ENCODE measurements at regions not wholly inside any gene's neighbourhood (a gene's known extent, or its start where the extent isn't known, plus 50 kb on each side); places are given as distances from the start of the nearest gene placed in this dataset.
A peak's percentile ranks its signal among the peaks of the same experiment; 100 is the strongest.
"Not testable (repeated sequence)": the region's sequence is repeated elsewhere in the genome, so short reads cannot be mapped to it uniquely, and the experiment has no call there.

- Histone ChIP-seq H3K36me3 (replicated peaks; ENCODE audit: insufficient read depth, low read depth) (no peaks in the 10 kb centered on the region), H3K4me3 (no peak overlapping the region), H4K20me1 (ENCODE audit: insufficient read depth, poor library complexity, severe bottlenecking) (no peaks in the 10 kb centered on the region), H3K27me3 (no peaks in the 10 kb centered on the region), H2AFZ (no peak overlapping the region), H3K4me1 (ENCODE audit: insufficient read depth) (no peaks in the 10 kb centered on the region), H3K9me3 (ENCODE audit: low read depth) (no peaks in the 10 kb centered on the region), H3K4me2 (no peak overlapping the region), H3K9me2 (replicated peaks; ENCODE audit: insufficient read depth) (no peaks in the 10 kb centered on the region), H3K79me2 (no peaks in the 10 kb centered on the region), H3K27ac (no peak overlapping the region)
- DNase-seq (ENCODE audit: low spot score): no peak
- TF ChIP-seq EZH2 (IDR thresholded peaks at IDR 0.05; ENCODE audit: borderline replicate concordance) (no peak), EZH2phosphoT487 (IDR thresholded peaks at IDR 0.05; ENCODE audit: low read depth, severe bottlenecking, unreplicated experiment) (no peak), CTCF (IDR thresholded peaks at IDR 0.05; ENCODE audit: poor library complexity) (no peak)
- 82% methylated on average over 2 of the region's 2 CpGs for whole genome bisulfite sequencing (ENCODE audit: low lambda C conversion rate, missing lambda C conversion rate)
Observed at GRCh38 chr1:116847190-116847589, 62.5 kb upstream of the PTGFRN start.

GRCh38 chr1:116847688-116848531, 61.8 kb upstream of the PTGFRN start:
- H3K27me3 ChIP-seq: no peaks in the 10 kb centered on the region
- 79% methylated on average over 13 of the region's 13 CpGs for WGBS (ENCODE audit: low lambda C conversion rate, missing lambda C conversion rate)
- no peak overlapping the region for H3K4me2 ChIP-seq
- H3K36me3 ChIP-seq (replicated peaks; ENCODE audit: insufficient read depth, low read depth): no peaks in the 10 kb centered on the region
- no peak overlapping the region for H2AFZ ChIP-seq
- H3K4me3 ChIP-seq: no peak overlapping the region
- peaks cover 7% of the 10 kb centered on the region for H3K4me1 ChIP-seq (ENCODE audit: insufficient read depth)
- TF ChIP-seq EZH2phosphoT487 (IDR thresholded peaks at IDR 0.05; ENCODE audit: low read depth, severe bottlenecking, unreplicated experiment): no peak
- TF ChIP-seq CTCF (IDR thresholded peaks at IDR 0.05; ENCODE audit: poor library complexity): no peak
- no peak for TF ChIP-seq EZH2 (IDR thresholded peaks at IDR 0.05; ENCODE audit: borderline replicate concordance)
- no peaks in the 10 kb centered on the region for H3K9me3 ChIP-seq (ENCODE audit: low read depth)
- H3K27ac ChIP-seq: peak overlapping the region; percentile 24
- H3K79me2 ChIP-seq: no peaks in the 10 kb centered on the region
- DNase-seq (ENCODE audit: low spot score): no peak
- H3K9me2 ChIP-seq (replicated peaks; ENCODE audit: insufficient read depth): no peaks in the 10 kb centered on the region
- no peaks in the 10 kb centered on the region for H4K20me1 ChIP-seq (ENCODE audit: insufficient read depth, poor library complexity, severe bottlenecking)

DNA sequence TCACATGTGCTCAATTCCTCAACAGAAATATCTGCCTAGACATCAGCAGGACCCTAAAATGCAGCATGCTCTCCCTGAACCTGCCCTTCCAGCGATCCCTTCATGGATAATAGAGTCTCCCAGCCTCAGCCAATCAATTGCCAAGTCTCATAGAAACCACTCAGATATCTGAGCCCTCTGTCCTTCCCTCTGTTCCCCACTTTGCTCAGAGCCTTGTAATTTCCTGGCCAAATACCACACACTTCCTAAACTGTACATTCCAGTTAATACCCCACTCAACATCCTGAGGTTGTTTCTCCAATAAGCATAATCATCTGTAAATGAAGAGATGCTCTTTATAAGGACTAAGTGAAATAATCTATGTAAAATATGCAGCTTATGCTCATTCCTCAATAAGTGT, 59.3 kb upstream of the PTGFRN start:
- Histone ChIP-seq H4K20me1 (ENCODE audit: insufficient read depth, poor library complexity, severe bottlenecking) (no peaks in the 10 kb centered on the region), H3K4me2 (no peak overlapping the region), H3K4me1 (ENCODE audit: insufficient read depth) (peaks cover 30% of the 10 kb centered on the region), H3K27me3 (no peaks in the 10 kb centered on the region), H3K9me3 (ENCODE audit: low read depth) (no peaks in the 10 kb centered on the region), H3K27ac (no peak overlapping the region), H3K4me3 (no peak overlapping the region), H3K36me3 (replicated peaks; ENCODE audit: insufficient read depth, low read depth) (no peaks in the 10 kb centered on the region), H3K79me2 (no peaks in the 10 kb centered on the region), H3K9me2 (replicated peaks; ENCODE audit: insufficient read depth) (no peaks in the 10 kb centered on the region), H2AFZ (no peak overlapping the region)
- WGBS (ENCODE audit: low lambda C conversion rate, missing lambda C conversion rate): 87% methylated on average over 1 of the region's 1 CpG
- no peak for TF ChIP-seq CTCF (IDR thresholded peaks at IDR 0.05; ENCODE audit: poor library complexity)
- TF ChIP-seq EZH2 (IDR thresholded peaks at IDR 0.05; ENCODE audit: borderline replicate concordance): no peak
- no peak for TF ChIP-seq EZH2phosphoT487 (IDR thresholded peaks at IDR 0.05; ENCODE audit: low read depth, severe bottlenecking, unreplicated experiment)
- DNase-seq (ENCODE audit: low spot score): no peak

GRCh38 chr1:116851189-116851588, 58.5 kb upstream of the PTGFRN start:
- H3K4me3 ChIP-seq; H4K20me1 ChIP-seq (ENCODE audit: insufficient read depth, poor library complexity, severe bottlenecking); H3K27ac ChIP-seq; H3K27me3 ChIP-seq; H3K36me3 ChIP-seq (replicated peaks; ENCODE audit: insufficient read depth, low read depth); DNase-seq (ENCODE audit: low spot score); H3K79me2 ChIP-seq; H3K9me2 ChIP-seq (replicated peaks; ENCODE audit: insufficient read depth); H3K4me2 ChIP-seq; H2AFZ ChIP-seq; H3K9me3 ChIP-seq (ENCODE audit: low read depth): not testable (repeated sequence)
- H3K4me1 ChIP-seq (ENCODE audit: insufficient read depth): peaks cover 36% of the 10 kb centered on the region
- WGBS (ENCODE audit: low lambda C conversion rate, missing lambda C conversion rate): 91% methylated on average over 2 of the region's 2 CpGs
